ENCODE measurements at regions not wholly inside any gene's neighbourhood (a gene's known extent, or its start where the extent isn't known, plus 50 kb on each side); places are given as distances from the start of the nearest gene placed in this dataset.

DNA sequence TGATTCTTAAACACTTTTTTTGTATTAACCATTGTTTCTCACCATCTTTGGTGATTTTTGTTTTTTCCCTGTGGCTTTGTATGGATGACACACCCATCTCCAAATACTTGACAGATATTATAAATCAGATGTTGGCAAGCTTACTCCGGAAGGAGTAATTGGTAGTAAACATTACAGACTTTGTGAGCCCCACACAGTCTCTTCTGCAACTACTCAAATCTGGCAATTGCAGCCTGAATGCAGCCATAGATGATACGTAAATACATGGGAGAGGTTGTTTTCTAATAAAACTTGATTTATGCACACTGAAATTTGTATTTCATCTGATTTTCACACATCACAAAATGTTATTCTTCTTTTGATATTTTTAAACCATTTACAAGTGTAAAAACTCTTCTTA lies 331.5 kb downstream of the ARPP21 start:
- DNase-seq, result no peak
- no peak overlapping the region for H3K9ac ChIP-seq (ENCODE audit: insufficient read depth in 1 of 2, low read length in 2 of 2)
- no peaks in the 10 kb centered on the region for H3K36me3 ChIP-seq (ENCODE audit: control insufficient read depth in 4 of 4, insufficient read depth in 4 of 4, low read length in 4 of 4)
- H3K9me3 ChIP-seq (ENCODE audit: control insufficient read depth in 4 of 4, insufficient read depth in 3 of 4, low read length in 3 of 4), result peaks cover 0 to 3% (median 0%) of the 10 kb centered on the region in 4 donors
- H3K4me3 ChIP-seq, result no peak overlapping the region
- no peaks in the 10 kb centered on the region for H3K4me1 ChIP-seq (ENCODE audit: control insufficient read depth in 5 of 5, insufficient read depth in 5 of 5, low read length in 5 of 5)
- TF ChIP-seq, protein P1, sequence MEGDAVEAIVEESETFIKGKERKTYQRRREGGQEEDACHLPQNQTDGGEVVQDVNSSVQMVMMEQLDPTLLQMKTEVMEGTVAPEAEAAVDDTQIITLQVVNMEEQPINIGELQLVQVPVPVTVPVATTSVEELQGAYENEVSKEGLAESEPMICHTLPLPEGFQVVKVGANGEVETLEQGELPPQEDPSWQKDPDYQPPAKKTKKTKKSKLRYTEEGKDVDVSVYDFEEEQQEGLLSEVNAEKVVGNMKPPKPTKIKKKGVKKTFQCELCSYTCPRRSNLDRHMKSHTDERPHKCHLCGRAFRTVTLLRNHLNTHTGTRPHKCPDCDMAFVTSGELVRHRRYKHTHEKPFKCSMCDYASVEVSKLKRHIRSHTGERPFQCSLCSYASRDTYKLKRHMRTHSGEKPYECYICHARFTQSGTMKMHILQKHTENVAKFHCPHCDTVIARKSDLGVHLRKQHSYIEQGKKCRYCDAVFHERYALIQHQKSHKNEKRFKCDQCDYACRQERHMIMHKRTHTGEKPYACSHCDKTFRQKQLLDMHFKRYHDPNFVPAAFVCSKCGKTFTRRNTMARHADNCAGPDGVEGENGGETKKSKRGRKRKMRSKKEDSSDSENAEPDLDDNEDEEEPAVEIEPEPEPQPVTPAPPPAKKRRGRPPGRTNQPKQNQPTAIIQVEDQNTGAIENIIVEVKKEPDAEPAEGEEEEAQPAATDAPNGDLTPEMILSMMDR (IDR thresholded peaks at IDR 0.05; ENCODE audit: control extremely low read depth, extremely low read depth), result no peak
- 52 to 62% methylated on average over 2 of the region's 2 CpGs for WGBS, 2 donors
- H3K27me3 ChIP-seq (ENCODE audit: control insufficient read depth in 3 of 3, insufficient read depth in 3 of 3, low read length in 2 of 3), result no peaks in the 10 kb centered on the region
- no peak overlapping the region for H3K27ac ChIP-seq (ENCODE audit: low read depth in 1 of 2, low read length in 1 of 2)
- ATAC-seq (ENCODE audit: insufficient read depth, low FRiP score), result no peak

GRCh38 chr3:35971686-35972085 lies 332.4 kb downstream of the ARPP21 start:
- WGBS, 2 donors, result 83 to 88% methylated on average over 1 of the region's 1 CpG
- Histone ChIP-seq H3K27me3 (ENCODE audit: control insufficient read depth in 3 of 3, insufficient read depth in 3 of 3, low read length in 2 of 3) (no peaks in the 10 kb centered on the region), H3K4me3 (no peak overlapping the region), H3K4me1 (ENCODE audit: control insufficient read depth in 5 of 5, insufficient read depth in 5 of 5, low read length in 5 of 5) (no peaks in the 10 kb centered on the region), H3K9ac (ENCODE audit: insufficient read depth in 1 of 2, low read length in 2 of 2) (no peak overlapping the region), H3K9me3 (ENCODE audit: control insufficient read depth in 4 of 4, insufficient read depth in 3 of 4, low read length in 3 of 4) (peaks cover 0 to 3% (median 0%) of the 10 kb centered on the region in 4 donors), H3K36me3 (ENCODE audit: control insufficient read depth in 4 of 4, insufficient read depth in 4 of 4, low read length in 4 of 4) (no peaks in the 10 kb centered on the region), H3K27ac (ENCODE audit: low read depth in 1 of 2, low read length in 1 of 2) (no peak overlapping the region)
- TF ChIP-seq, protein P1 (IDR thresholded peaks at IDR 0.05; ENCODE audit: control extremely low read depth, extremely low read depth), result no peak
- no peak for ATAC-seq (ENCODE audit: insufficient read depth, low FRiP score)
- DNase-seq, result no peak

GRCh38 chr3:35974872-35975271 lies 335.5 kb downstream of the ARPP21 start:
- DNase-seq (no peak), ATAC-seq (ENCODE audit: insufficient read depth, low FRiP score) (no peak)
- TF ChIP-seq, protein P1 (IDR thresholded peaks at IDR 0.05; ENCODE audit: control extremely low read depth, extremely low read depth), result no peak
- Histone ChIP-seq H3K9ac (ENCODE audit: insufficient read depth in 1 of 2, low read length in 2 of 2) (no peak overlapping the region), H3K4me3 (no peak overlapping the region), H3K36me3 (ENCODE audit: control insufficient read depth in 4 of 4, insufficient read depth in 4 of 4, low read length in 4 of 4) (no peaks in the 10 kb centered on the region), H3K27ac (ENCODE audit: low read depth in 1 of 2, low read length in 1 of 2) (no peak overlapping the region), H3K27me3 (ENCODE audit: control insufficient read depth in 3 of 3, insufficient read depth in 3 of 3, low read length in 2 of 3) (no peaks in the 10 kb centered on the region), H3K4me1 (ENCODE audit: control insufficient read depth in 5 of 5, insufficient read depth in 5 of 5, low read length in 5 of 5) (no peaks in the 10 kb centered on the region), H3K9me3 (ENCODE audit: control insufficient read depth in 4 of 4, insufficient read depth in 3 of 4, low read length in 3 of 4) (peaks cover 0 to 3% (median 0%) of the 10 kb centered on the region in 4 donors)

GRCh38 chr3:35986161-35986560 lies 346.8 kb downstream of the ARPP21 start:
- no peaks in the 10 kb centered on the region for H3K4me1 ChIP-seq (ENCODE audit: control insufficient read depth in 5 of 5, insufficient read depth in 5 of 5, low read length in 5 of 5)
- H3K9ac ChIP-seq (ENCODE audit: insufficient read depth in 1 of 2, low read length in 2 of 2), result no peak overlapping the region
- TF ChIP-seq, protein P1 (IDR thresholded peaks at IDR 0.05; ENCODE audit: control extremely low read depth, extremely low read depth), result no peak
- no peaks in the 10 kb centered on the region for H3K36me3 ChIP-seq (ENCODE audit: control insufficient read depth in 4 of 4, insufficient read depth in 4 of 4, low read length in 4 of 4)
- no peak for ATAC-seq (ENCODE audit: insufficient read depth, low FRiP score)
- H3K4me3 ChIP-seq, result no peak overlapping the region
- no peaks in the 10 kb centered on the region for H3K9me3 ChIP-seq (ENCODE audit: control insufficient read depth in 4 of 4, insufficient read depth in 3 of 4, low read length in 3 of 4)
- no peak for DNase-seq
- no peak overlapping the region for H3K27ac ChIP-seq (ENCODE audit: low read depth in 1 of 2, low read length in 1 of 2)
- no peaks in the 10 kb centered on the region for H3K27me3 ChIP-seq (ENCODE audit: control insufficient read depth in 3 of 3, insufficient read depth in 3 of 3, low read length in 2 of 3)

Measured in lung (tissue), 11 donors.